Hepatocyte (in vitro differentiated cells): ENCODE measurements at regions not wholly inside any gene's neighbourhood (a gene's known extent, or its start where the extent isn't known, plus 50 kb on each side); places are given as distances from the start of the nearest gene placed in this dataset.

Experiments used
- CTCF ChIP-seq: fragments of 200-600 bp; sonication (generic); IDR thresholded peaks from 2 replicates; pipeline ENCODE4 v1.5.1; 2016; ENCODE audit warnings: antibody characterized with exemption, mild to moderate bottlenecking; ENCODE audit not compliant: poor library complexity
- EZH2 ChIP-seq: fragments of 200-600 bp; sonication (generic); IDR thresholded peaks from 2 replicates; pipeline ENCODE4 v1.6.1; 2016; ENCODE audit warnings: antibody characterized with exemption, mild to moderate bottlenecking, borderline replicate concordance

- TF ChIP-seq CTCF (no peak), EZH2 (no peak)
Observed at GRCh38 chr3:16695710-16696109, 90.5 kb upstream of the DAZL start.
